HCT116 (cell line): ENCODE measurements at regions not wholly inside any gene's neighbourhood (a gene's known extent, or its start where the extent isn't known, plus 50 kb on each side); places are given as distances from the start of the nearest gene placed in this dataset.

Experiments
- ATAC-seq: fragments of 200-7000 bp; cut with Tn5 transposase; 2 replicates; pipeline ENCODE4 v1.9.1; 2020; ENCODE audit warnings: mild to moderate bottlenecking, moderate library complexity
- BruUV-seq: library from RNA; stranded (reverse); fragments of 400-500 nt; replicated peaks from 2 replicates; lab custom pipeline; 2021; lab: Mats Ljungman, UMichigan
- CTCF ChIA-PET: fragments of 300-600 bp; sonication (Branson Sonifier 250); formaldehyde crosslinking; loops from one replicate; lab custom pipeline; 2021; ENCODE audit warnings: antibody characterized with exemption; lab: Charles Lee
- POLR2A ChIA-PET: fragments of 300-600, 350-600 bp; sonication (Branson Sonifier 250); formaldehyde crosslinking; loops from one replicate; lab custom pipeline; 2021; ENCODE audit warnings: antibody characterized with exemption; lab: Charles Lee
- RAD21 ChIA-PET, 2 experiments: fragments of 300-600 bp; sonication (Branson Sonifier 250); formaldehyde crosslinking; loops; one replicate each; lab custom pipeline; 2023; ENCODE audit warnings: low total read pairs in 2 of 2; ENCODE audit not compliant: uncharacterized antibody in 2 of 2, unreplicated experiment in 2 of 2, low non-redundant PET in 1 of 2; lab: Charles Lee
- DNase-seq: peaks from one replicate; pipeline ENCODE4 v3.0.0-alpha.2; 2010; ENCODE audit warnings: low read depth, low spot score
- H2AFZ ChIP-seq: fragments of 200-600 bp; shearing (Covaris generic), sonication (generic); 2 replicates; pipeline ENCODE4 v1.6.1; 2017; ENCODE audit warnings: low read depth, mixed run types, mixed read lengths, antibody characterized with exemption, low read length; ENCODE audit not compliant: poor library complexity, severe bottlenecking
- H3K27ac ChIP-seq: 2 replicates; pipeline ENCODE4 v1.5.1; 2012; ENCODE audit warnings: low read depth, low read length
- H3K27me3 ChIP-seq: fragments of 200-600 bp; sonication (generic); 2 replicates; pipeline ENCODE4 v1.6.1; 2016; ENCODE audit warnings: mixed run types, low read length, mixed read lengths; ENCODE audit not compliant: insufficient read depth
- H3K36me3 ChIP-seq, 2 experiments: fragments of 200-500 bp in 1 of 2; fragments of 200-600 bp in 1 of 2; sonication (Bioruptor generic) in 1 of 2; sonication (generic) in 1 of 2; 2 replicates each; pipeline versions ENCODE4 v1.5.1 to v1.6.1; 2014 to 2016; ENCODE audit warnings: low read length in 2 of 2, inconsistent platforms in 1 of 2, mixed read lengths in 1 of 2, mixed run types in 1 of 2; ENCODE audit not compliant: insufficient read depth in 2 of 2, control insufficient read depth in 1 of 2
- H3K4me1 ChIP-seq, 2 experiments: fragments of 200-600 bp in 1 of 2; sonication (generic) in 1 of 2; 2 replicates each; pipeline versions ENCODE4 v1.5.1 to v1.6.1; 2012 to 2017; ENCODE audit warnings: low read length in 2 of 2, inconsistent platforms in 1 of 2, mild to moderate bottlenecking in 1 of 2, mixed read lengths in 1 of 2, mixed run types in 1 of 2, moderate library complexity in 1 of 2; ENCODE audit not compliant: insufficient read depth in 2 of 2, control insufficient read depth in 1 of 2
- H3K4me2 ChIP-seq: fragments of 200-600 bp; sonication (generic); 2 replicates; pipeline ENCODE4 v1.6.1; 2017; ENCODE audit warnings: mixed run types, low read length, mixed read lengths
- H3K4me3 ChIP-seq, 2 experiments: fragments of 200-600 bp in 1 of 2; sonication (generic) in 1 of 2; replicated peaks in 1 of 2; 2 replicates each; pipeline ENCODE4 v1.5.1; 2011 to 2016; ENCODE audit warnings: low read length in 2 of 2, control low read depth in 1 of 2, low read depth in 1 of 2, mild to moderate bottlenecking in 1 of 2, mixed read lengths in 1 of 2, mixed run types in 1 of 2
- H3K79me2 ChIP-seq: fragments of 200-600 bp; sonication (generic); 2 replicates; pipeline ENCODE4 v1.6.1; 2017; ENCODE audit warnings: mild to moderate bottlenecking, mixed run types, low read length, moderate library complexity, mixed read lengths; ENCODE audit not compliant: insufficient read depth
- H3K9ac ChIP-seq: fragments of 200-600 bp; sonication (generic); 2 replicates; pipeline ENCODE4 v1.6.1; 2016; ENCODE audit warnings: low read length, mixed read lengths
- H3K9me2 ChIP-seq: fragments of 200-600 bp; sonication (generic), shearing (Covaris generic); 2 replicates; pipeline ENCODE4 v1.6.1; 2017; ENCODE audit warnings: mixed run types, mild to moderate bottlenecking, moderate library complexity; ENCODE audit not compliant: insufficient read depth
- H3K9me3 ChIP-seq, 2 experiments: fragments of 200-500 bp in 1 of 2; fragments of 200-600 bp in 1 of 2; sonication (Bioruptor generic) in 1 of 2; sonication (generic) in 1 of 2; 2 replicates each; pipeline ENCODE4 v1.6.1; 2014 to 2017; ENCODE audit warnings: low read length in 2 of 2, mixed read lengths in 2 of 2, inconsistent platforms in 1 of 2, low read depth in 1 of 2, mild to moderate bottlenecking in 1 of 2, mixed run types in 1 of 2, moderate library complexity in 1 of 2; ENCODE audit not compliant: control insufficient read depth in 1 of 2, insufficient read depth in 1 of 2
- H4K20me1 ChIP-seq: fragments of 200-600 bp; sonication (generic), shearing (Covaris generic); 2 replicates; pipeline ENCODE4 v1.6.1; 2017; ENCODE audit warnings: mixed run types, mild to moderate bottlenecking, moderate library complexity; ENCODE audit not compliant: insufficient read depth
- CEBPB ChIP-seq: IDR thresholded peaks from 2 replicates; pipeline ENCODE4 v1.6.1; 2012; ENCODE audit warnings: low read depth
- EGR1 ChIP-seq: IDR thresholded peaks from 2 replicates; pipeline ENCODE4 v1.6.1; 2012; ENCODE audit warnings: low read depth
- EZH2 ChIP-seq: fragments of 200-600 bp; sonication (generic); IDR thresholded peaks from 2 replicates; pipeline ENCODE4 v1.6.1; 2017; ENCODE audit warnings: antibody characterized with exemption, mixed run types
- FOSL1 ChIP-seq: IDR thresholded peaks from 2 replicates; pipeline ENCODE4 v1.6.1; 2012; ENCODE audit warnings: low read depth
- POLR2A ChIP-seq: IDR thresholded peaks from 2 replicates; pipeline ENCODE4 v1.7.0; 2011; ENCODE audit warnings: borderline replicate concordance; ENCODE audit not compliant: insufficient read depth, insufficient read length; ENCODE audit errors: extremely low read depth
- RAD21 ChIP-seq: IDR thresholded peaks from 2 replicates; pipeline ENCODE4 v1.6.1; 2012; ENCODE audit warnings: low read depth, mild to moderate bottlenecking
- SRF ChIP-seq: IDR thresholded peaks from 2 replicates; pipeline ENCODE4 v1.6.1; 2012; ENCODE audit warnings: low read depth
- YY1 ChIP-seq: IDR thresholded peaks from 2 replicates; pipeline ENCODE4 v1.6.1; 2011; ENCODE audit warnings: low read length, low read depth, moderate library complexity, mild to moderate bottlenecking; ENCODE audit not compliant: insufficient replicate concordance; ENCODE audit errors: extremely low read depth
- ZFX ChIP-seq: fragments of 450-650 bp; IDR thresholded peaks from 2 replicates; pipeline ENCODE4 v1.6.1; 2017
- ZNF274 ChIP-seq: fragments of 200-500 bp; sonication (Bioruptor generic); IDR thresholded peaks from 2 replicates; pipeline ENCODE4 v1.6.1; 2014; ENCODE audit warnings: mild to moderate bottlenecking, low read depth, low read length, inconsistent platforms
- intact Hi-C: fragments of 100-400 bp; cut with micrococcal nuclease; formaldehyde crosslinking; loops from 2 replicates; pipeline ENCODE4 v1.10.0; 2022
- TF ChIP-seq, protein P1 (sequence below), 3 experiments: fragments of 200-600 bp in 1 of 3; sonication (generic) in 1 of 3; IDR thresholded peaks in 2 of 3; conservative IDR thresholded peaks in 1 of 3; 2 replicates each; pipeline ENCODE4 v1.5.1; 2012 to 2017; ENCODE audit warnings: low read depth in 2 of 3, low read length in 2 of 3, antibody characterized with exemption in 1 of 3, borderline replicate concordance in 1 of 3, control low read depth in 1 of 3, mild to moderate bottlenecking in 1 of 3, mixed read lengths in 1 of 3, mixed run types in 1 of 3, moderate library complexity in 1 of 3; ENCODE audit not compliant: insufficient read depth in 1 of 3
- TF ChIP-seq, protein P2 (sequence below): IDR thresholded peaks from 2 replicates; pipeline ENCODE4 v1.6.1; 2011; ENCODE audit warnings: mild to moderate bottlenecking, low read length, moderate library complexity; ENCODE audit not compliant: insufficient replicate concordance; ENCODE audit errors: extremely low read depth
- TF ChIP-seq, protein P3 (sequence below): IDR thresholded peaks from 2 replicates; pipeline ENCODE4 v1.6.1; 2012

DNA sequence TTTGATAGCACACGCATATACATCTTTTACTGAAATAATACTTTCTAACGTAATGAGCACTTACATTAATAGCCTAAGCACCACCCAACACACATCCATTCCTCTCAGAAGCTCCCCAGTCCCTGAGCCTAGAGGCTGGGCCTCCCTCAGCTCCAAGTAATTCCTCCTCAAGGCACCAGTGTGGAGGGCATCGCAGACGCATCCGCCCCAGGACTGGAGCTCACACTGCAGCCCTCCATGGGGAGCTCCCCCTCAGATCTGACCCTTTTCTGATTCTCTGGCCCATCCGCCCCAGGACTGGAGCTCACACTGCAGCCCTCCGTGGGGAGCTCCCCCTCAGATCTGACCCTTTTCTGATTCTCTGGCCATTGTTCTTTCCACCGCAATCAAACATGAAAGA is 60.4 kb upstream of the SNTG2 start:
- H3K36me3 ChIP-seq, result no peaks in the 10 kb centered on the region
- peaks cover 4 to 17% of the 10 kb centered on the region in 2 experiments; a peak in 2 of 4 replicates for H3K4me1 ChIP-seq
- no peak overlapping the region for H3K4me3 ChIP-seq
- H4K20me1 ChIP-seq, result no peaks in the 10 kb centered on the region
- no peaks in the 10 kb centered on the region for H3K9me2 ChIP-seq
- H3K9me3 ChIP-seq, result no peaks in the 10 kb centered on the region
- ChIA-PET RAD21 (no interaction called here), POLR2A (no interaction called here), CTCF (no interaction called here)
- no peak for TF ChIP-seq POLR2A
- TF ChIP-seq, protein P1, sequence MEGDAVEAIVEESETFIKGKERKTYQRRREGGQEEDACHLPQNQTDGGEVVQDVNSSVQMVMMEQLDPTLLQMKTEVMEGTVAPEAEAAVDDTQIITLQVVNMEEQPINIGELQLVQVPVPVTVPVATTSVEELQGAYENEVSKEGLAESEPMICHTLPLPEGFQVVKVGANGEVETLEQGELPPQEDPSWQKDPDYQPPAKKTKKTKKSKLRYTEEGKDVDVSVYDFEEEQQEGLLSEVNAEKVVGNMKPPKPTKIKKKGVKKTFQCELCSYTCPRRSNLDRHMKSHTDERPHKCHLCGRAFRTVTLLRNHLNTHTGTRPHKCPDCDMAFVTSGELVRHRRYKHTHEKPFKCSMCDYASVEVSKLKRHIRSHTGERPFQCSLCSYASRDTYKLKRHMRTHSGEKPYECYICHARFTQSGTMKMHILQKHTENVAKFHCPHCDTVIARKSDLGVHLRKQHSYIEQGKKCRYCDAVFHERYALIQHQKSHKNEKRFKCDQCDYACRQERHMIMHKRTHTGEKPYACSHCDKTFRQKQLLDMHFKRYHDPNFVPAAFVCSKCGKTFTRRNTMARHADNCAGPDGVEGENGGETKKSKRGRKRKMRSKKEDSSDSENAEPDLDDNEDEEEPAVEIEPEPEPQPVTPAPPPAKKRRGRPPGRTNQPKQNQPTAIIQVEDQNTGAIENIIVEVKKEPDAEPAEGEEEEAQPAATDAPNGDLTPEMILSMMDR (IDR thresholded peaks at IDR 0.05 in 2 of 3, conservative IDR thresholded peaks at IDR 0.05 in 1 of 3; ENCODE audit: borderline replicate concordance in 1 of 3, insufficient read depth in 1 of 3, low read depth in 2 of 3, low read length in 2 of 3), result no peak
- no peaks in the 10 kb centered on the region for H3K79me2 ChIP-seq
- intact Hi-C loops, result no loop called here
- H3K27ac ChIP-seq, result no peak overlapping the region
- DNase-seq (no peak), ATAC-seq (no peak)
- H3K9ac ChIP-seq, result no peak overlapping the region
- peaks cover 8% of the 10 kb centered on the region for H3K27me3 ChIP-seq
- BruUV-seq, result no TSS peak
- no peak overlapping the region for H3K4me2 ChIP-seq
- H2AFZ ChIP-seq, result no peak overlapping the region

DNA sequence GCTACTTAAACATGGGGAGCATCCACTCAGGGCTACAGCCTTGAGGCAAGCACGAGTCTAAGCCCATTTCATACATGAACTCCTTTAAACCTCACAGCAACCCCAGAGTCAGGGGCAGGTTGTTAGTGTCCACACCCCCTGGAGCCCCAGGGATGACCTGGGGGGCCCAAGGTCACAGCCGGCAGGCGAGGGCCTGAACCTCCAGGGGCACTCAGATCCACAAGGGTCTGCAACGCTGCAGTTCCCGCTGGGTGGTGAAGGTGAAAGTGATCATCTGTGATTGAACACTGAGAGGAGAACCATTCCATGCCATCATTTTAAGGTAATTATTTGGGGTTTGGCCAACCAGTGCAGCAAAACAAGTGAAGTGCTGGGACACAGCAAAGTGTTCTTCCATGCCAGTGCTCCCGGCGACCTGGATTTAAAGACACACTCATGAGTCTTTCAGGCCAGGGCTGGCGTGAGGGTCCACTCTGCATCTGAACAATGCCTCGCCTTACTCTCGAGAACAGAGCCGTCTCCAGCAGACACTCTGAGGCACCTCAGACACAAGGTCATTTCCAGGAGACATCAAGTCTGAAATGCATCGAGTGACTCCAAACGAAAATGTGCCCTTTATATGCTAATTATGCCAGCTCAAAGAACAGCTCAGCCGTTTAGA is 61.6 kb upstream of the SNTG2 start:
- no peaks in the 10 kb centered on the region for H3K79me2 ChIP-seq
- intact Hi-C loops, result no loop called here
- no peaks in the 10 kb centered on the region for H3K9me2 ChIP-seq
- peaks cover 16% of the 10 kb centered on the region for H3K27me3 ChIP-seq
- no peak overlapping the region for H3K9ac ChIP-seq
- no peak overlapping the region for H3K4me3 ChIP-seq
- ATAC-seq (no peak), DNase-seq (no peak)
- no TSS peak for BruUV-seq
- no peak overlapping the region for H3K27ac ChIP-seq
- no peak overlapping the region for H2AFZ ChIP-seq
- H4K20me1 ChIP-seq, result no peaks in the 10 kb centered on the region
- ChIA-PET RAD21 (no interaction called here), POLR2A (no interaction called here), CTCF (interaction anchor here (0.7 kb wide), 1 partner anchor 173 kb away, joined by 4 read pairs; no protein-coding TSS in a partner anchor)
- no peaks in the 10 kb centered on the region for H3K9me3 ChIP-seq
- no peaks in the 10 kb centered on the region for H3K36me3 ChIP-seq
- H3K4me2 ChIP-seq, result no peak overlapping the region
- peaks cover 4 to 17% of the 10 kb centered on the region in 2 experiments; a peak in 2 of 4 replicates for H3K4me1 ChIP-seq
- TF ChIP-seq, protein P2, sequence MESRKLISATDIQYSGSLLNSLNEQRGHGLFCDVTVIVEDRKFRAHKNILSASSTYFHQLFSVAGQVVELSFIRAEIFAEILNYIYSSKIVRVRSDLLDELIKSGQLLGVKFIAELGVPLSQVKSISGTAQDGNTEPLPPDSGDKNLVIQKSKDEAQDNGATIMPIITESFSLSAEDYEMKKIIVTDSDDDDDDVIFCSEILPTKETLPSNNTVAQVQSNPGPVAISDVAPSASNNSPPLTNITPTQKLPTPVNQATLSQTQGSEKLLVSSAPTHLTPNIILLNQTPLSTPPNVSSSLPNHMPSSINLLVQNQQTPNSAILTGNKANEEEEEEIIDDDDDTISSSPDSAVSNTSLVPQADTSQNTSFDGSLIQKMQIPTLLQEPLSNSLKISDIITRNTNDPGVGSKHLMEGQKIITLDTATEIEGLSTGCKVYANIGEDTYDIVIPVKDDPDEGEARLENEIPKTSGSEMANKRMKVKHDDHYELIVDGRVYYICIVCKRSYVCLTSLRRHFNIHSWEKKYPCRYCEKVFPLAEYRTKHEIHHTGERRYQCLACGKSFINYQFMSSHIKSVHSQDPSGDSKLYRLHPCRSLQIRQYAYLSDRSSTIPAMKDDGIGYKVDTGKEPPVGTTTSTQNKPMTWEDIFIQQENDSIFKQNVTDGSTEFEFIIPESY, result no peak
- TF ChIP-seq, protein P1 (IDR thresholded peaks at IDR 0.05 in 2 of 3, conservative IDR thresholded peaks at IDR 0.05 in 1 of 3; ENCODE audit: borderline replicate concordance in 1 of 3, insufficient read depth in 1 of 3, low read depth in 2 of 3, low read length in 2 of 3), result no peak
- TF ChIP-seq ZNF274 (no peak), EZH2 (no peak), FOSL1 (no peak), CEBPB (no peak), RAD21 (no peak), ZFX (no peak), EGR1 (no peak), SRF (no peak), YY1 (no peak)
- TF ChIP-seq, protein P3, sequence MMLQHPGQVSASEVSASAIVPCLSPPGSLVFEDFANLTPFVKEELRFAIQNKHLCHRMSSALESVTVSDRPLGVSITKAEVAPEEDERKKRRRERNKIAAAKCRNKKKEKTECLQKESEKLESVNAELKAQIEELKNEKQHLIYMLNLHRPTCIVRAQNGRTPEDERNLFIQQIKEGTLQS, result no peak
